HEK293T (cell line): ENCODE measurements at regions not wholly inside any gene's neighbourhood (a gene's known extent, or its start where the extent isn't known, plus 50 kb on each side); places are given as distances from the start of the nearest gene placed in this dataset.

Experiments used
- CTCF ChIA-PET: fragments of 350-600 bp; formaldehyde crosslinking; extraction: SDS; loops from one replicate; lab custom pipeline; 2021; ENCODE audit warnings: antibody characterized with exemption, inconsistent platforms; lab: Yijun Ruan, JAX
- POLR2A ChIA-PET: fragments of 350-600 bp; formaldehyde crosslinking; extraction: SDS; loops from one replicate; lab custom pipeline; 2020; ENCODE audit warnings: antibody characterized with exemption, inconsistent platforms; lab: Yijun Ruan, JAX
- DNase-seq: peaks from one replicate; pipeline ENCODE4 v3.0.0; 2012; ENCODE audit warnings: mixed read lengths; ENCODE audit errors: extremely low spot score
- ARNT ChIP-seq: fragments of 450-650 bp; IDR thresholded peaks from 2 replicates; pipeline ENCODE4 v1.6.1; 2017; ENCODE audit warnings: mild to moderate bottlenecking
- BHLHE40 ChIP-seq: fragments of 450-650 bp; IDR thresholded peaks from 2 replicates; pipeline ENCODE4 v1.6.1; 2016; ENCODE audit warnings: mild to moderate bottlenecking, moderate library complexity, borderline replicate concordance
- CTBP1 ChIP-seq: fragments of 450-650 bp; IDR thresholded peaks from 2 replicates; pipeline ENCODE4 v1.6.1; 2016; ENCODE audit warnings: borderline replicate concordance
- ELF4 ChIP-seq: fragments of 450-650 bp; IDR thresholded peaks from 2 replicates; pipeline ENCODE4 v1.6.1; 2017; ENCODE audit warnings: antibody characterized with exemption
- FOXA1 ChIP-seq: fragments of 450-650 bp; IDR thresholded peaks from 2 replicates; pipeline ENCODE4 v1.6.1; 2016; ENCODE audit warnings: mild to moderate bottlenecking
- FOXK2 ChIP-seq: fragments of 450-650 bp; IDR thresholded peaks from 2 replicates; pipeline ENCODE4 v1.6.1; 2016; ENCODE audit warnings: mild to moderate bottlenecking
- FOXM1 ChIP-seq: fragments of 450-650 bp; IDR thresholded peaks from 2 replicates; pipeline ENCODE4 v1.6.1; 2017; ENCODE audit warnings: mild to moderate bottlenecking, borderline replicate concordance
- HDGF ChIP-seq: fragments of 450-650 bp; IDR thresholded peaks from 2 replicates; pipeline ENCODE4 v1.6.1; 2017; ENCODE audit warnings: antibody characterized with exemption, borderline replicate concordance
- L3MBTL2 ChIP-seq: fragments of 450-650 bp; conservative IDR thresholded peaks from 2 replicates; pipeline ENCODE4 v1.6.1; 2016; ENCODE audit warnings: mild to moderate bottlenecking
- LEF1 ChIP-seq: fragments of 450-650 bp; IDR thresholded peaks from 2 replicates; pipeline ENCODE4 v1.6.1; 2017; ENCODE audit warnings: mild to moderate bottlenecking, borderline replicate concordance
- NFRKB ChIP-seq: fragments of 450-650 bp; IDR thresholded peaks from 2 replicates; pipeline ENCODE4 v1.6.1; 2016; ENCODE audit warnings: mild to moderate bottlenecking, moderate library complexity
- SP1 ChIP-seq: fragments of 450-650 bp; IDR thresholded peaks from 2 replicates; pipeline ENCODE4 v1.6.1; 2017
- SUZ12 ChIP-seq: fragments of 450-650 bp; IDR thresholded peaks from 2 replicates; pipeline ENCODE4 v1.6.1; 2016; ENCODE audit warnings: mild to moderate bottlenecking
- TARDBP ChIP-seq: fragments of 450-650 bp; IDR thresholded peaks from 2 replicates; pipeline ENCODE4 v1.6.1; 2016
- ZNF384 ChIP-seq: fragments of 450-650 bp; IDR thresholded peaks from 2 replicates; pipeline ENCODE4 v1.6.1; 2016
- TF ChIP-seq, protein P1 (sequence below): fragments of 450-650 bp; IDR thresholded peaks from 2 replicates; pipeline ENCODE4 v1.6.1; 2016

DNA sequence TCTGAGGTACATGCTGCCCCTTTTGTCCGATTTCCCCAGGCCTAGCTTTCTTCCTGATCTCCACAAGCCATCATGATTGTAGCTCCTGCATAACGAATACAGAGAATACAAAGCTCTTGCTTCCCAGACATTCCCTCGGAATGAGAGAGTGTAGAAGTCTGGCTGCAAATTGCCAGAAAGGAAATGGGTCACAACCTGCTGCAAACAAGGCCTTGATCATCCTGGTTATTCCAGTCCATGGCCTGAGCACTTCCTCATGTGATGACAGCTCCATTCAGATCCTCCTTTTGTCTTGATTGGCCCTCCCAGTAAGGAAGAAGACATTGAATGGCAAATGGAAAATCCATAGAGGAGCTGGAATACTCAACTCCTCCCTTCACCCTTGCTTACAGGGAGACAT lies 136.0 kb upstream of the ADRA1B start:
- ChIA-PET CTCF (interaction anchor here (0.6 kb wide), 1 partner anchor 265 kb away, joined by 4 read pairs; no protein-coding TSS in a partner anchor), POLR2A (no interaction called here)
- no peak for TF ChIP-seq SUZ12
- TF ChIP-seq HDGF: no peak
- TF ChIP-seq LEF1: no peak
- TF ChIP-seq FOXM1: no peak
- TF ChIP-seq FOXA1: no peak
- no peak for TF ChIP-seq ZNF384
- TF ChIP-seq CTBP1: no peak
- TF ChIP-seq NFRKB: no peak
- no peak for TF ChIP-seq BHLHE40
- no peak for TF ChIP-seq ARNT
- TF ChIP-seq TARDBP: no peak
- no peak for TF ChIP-seq SP1
- TF ChIP-seq, protein P1, sequence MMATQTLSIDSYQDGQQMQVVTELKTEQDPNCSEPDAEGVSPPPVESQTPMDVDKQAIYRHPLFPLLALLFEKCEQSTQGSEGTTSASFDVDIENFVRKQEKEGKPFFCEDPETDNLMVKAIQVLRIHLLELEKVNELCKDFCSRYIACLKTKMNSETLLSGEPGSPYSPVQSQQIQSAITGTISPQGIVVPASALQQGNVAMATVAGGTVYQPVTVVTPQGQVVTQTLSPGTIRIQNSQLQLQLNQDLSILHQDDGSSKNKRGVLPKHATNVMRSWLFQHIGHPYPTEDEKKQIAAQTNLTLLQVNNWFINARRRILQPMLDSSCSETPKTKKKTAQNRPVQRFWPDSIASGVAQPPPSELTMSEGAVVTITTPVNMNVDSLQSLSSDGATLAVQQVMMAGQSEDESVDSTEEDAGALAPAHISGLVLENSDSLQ: no peak
- no peak for TF ChIP-seq FOXK2
- DNase-seq: no peak

DNA sequence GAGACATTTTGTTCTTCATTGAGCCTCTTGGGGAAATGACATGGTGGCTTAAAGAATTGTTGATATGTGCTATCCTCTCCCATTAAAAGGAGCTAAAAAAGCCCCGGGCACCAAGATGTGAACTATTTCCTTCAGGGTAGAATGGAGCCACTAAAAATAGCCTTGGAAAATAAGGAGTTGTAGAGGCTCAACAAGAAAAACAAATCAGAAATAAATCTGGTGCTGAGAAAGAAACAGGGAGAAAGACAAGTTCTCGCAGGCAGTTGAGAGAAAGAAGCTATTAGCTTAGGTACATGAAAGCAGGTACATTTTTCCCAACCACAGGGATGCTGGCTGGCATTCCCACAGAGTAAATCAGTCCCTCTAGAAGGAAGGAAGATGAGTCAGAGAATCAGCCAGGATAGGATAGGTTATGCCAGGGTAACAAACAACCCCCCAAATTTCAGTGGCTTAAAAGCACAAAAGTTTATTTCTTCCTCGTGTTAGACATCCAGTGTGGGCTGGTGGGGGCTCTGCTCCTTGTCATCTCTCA lies 134.6 kb upstream of the ADRA1B start:
- ChIA-PET POLR2A (no interaction called here), CTCF (no interaction called here)
- TF ChIP-seq HDGF (no peak), CTBP1 (no peak), SUZ12 (no peak), NFRKB (no peak), ARNT (no peak), LEF1 (no peak), FOXM1 (no peak), L3MBTL2 (no peak), TARDBP (no peak), FOXK2 (no peak), FOXA1 (no peak), BHLHE40 (no peak), SP1 (no peak), ELF4 (no peak)
- TF ChIP-seq, protein P1: no peak
- no peak for DNase-seq

DNA sequence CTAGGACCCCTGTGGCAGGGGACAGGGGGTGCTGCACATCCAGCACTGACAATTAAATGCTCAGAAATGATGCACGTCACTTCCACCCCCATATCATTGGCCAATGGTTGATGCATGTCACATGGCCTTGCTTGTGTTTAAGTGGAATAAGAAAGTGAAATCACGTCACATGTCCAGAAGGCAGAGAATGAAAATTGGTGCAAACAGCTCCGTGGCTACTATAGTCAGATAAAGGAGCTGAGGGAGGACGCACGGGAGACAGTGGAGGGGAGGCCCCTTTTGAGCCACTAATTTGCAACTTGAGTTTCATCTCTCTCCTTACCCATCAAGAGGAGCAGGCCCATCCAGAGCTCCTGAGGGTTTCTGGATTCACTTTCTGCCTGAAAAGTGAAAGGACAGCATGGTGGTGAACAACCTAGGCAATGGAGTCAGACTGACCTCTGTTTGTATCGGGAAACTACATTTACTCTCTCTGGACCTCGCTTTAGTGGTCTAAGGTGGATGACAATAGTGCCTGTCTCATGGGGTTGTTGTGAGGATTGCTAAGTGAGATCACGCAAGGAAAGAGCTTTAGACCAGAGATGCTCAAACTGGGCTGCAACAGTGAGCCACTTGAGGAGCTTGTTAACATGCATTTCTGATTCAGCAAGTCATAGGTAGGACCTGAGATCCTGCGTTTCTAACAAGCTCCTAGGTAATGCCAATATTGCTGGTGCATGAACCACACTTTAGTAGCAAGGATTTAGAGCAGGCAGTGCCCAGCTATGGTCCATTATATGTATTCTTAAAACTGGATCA lies 133.9 kb upstream of the ADRA1B start:
- TF ChIP-seq CTBP1 (no peak), FOXK2 (no peak), SUZ12 (no peak), LEF1 (no peak), SP1 (no peak), ZNF384 (no peak), ARNT (no peak), ELF4 (no peak)
- ChIA-PET POLR2A (no interaction called here), CTCF (no interaction called here)
- no peak for DNase-seq

DNA sequence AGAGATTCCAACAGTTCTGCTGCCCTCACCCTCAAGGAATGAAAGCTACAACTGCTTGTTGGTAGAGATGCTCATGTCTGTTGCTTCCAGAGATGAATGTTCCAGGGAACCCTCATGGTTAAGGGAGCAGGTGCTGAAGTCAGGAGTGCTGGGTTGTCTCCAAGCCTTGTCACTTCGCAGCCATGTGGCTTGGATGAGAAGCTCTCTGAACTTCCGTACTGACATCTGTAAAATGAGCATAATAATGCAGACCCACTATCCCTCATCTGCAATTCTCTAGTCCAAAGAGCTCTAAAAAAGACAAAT lies 133.3 kb upstream of the ADRA1B start:
- DNase-seq: no peak
- POLR2A ChIA-PET: no interaction called here
- CTCF ChIA-PET: interaction anchor here (0.9 kb wide), 1 partner anchor 31 kb away, joined by 3 read pairs; no protein-coding TSS in a partner anchor
- TF ChIP-seq FOXK2 (no peak), TARDBP (no peak), SUZ12 (no peak)

DNA sequence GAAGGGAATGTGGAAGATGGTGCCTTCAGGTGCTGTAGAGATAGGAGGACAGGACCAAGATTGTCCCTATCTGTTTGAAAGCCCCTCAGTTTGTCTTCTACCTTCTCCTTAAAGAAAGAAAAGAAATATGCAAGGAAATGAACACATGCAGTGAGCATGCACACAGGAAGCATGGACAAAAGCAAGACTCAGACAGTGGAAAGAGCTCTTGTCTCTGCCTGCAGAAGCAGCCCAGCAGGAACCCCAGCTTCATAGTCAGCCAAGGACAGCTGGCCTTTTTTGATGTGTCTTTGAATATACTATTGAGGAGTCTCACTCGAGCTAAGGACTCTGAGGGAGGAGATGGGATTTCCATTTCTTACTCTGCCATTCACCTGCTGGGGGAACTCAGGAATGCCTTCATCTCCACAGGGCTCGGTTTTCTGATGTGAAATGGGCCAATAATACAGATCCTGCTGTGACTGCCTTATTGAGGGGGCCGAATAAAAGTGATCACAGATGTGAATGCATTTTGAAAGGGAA lies 132.5 kb upstream of the ADRA1B start:
- ChIA-PET CTCF (interaction anchor here (0.9 kb wide), 1 partner anchor 30 kb away, joined by 3 read pairs; no protein-coding TSS in a partner anchor), POLR2A (no interaction called here)
- TF ChIP-seq FOXK2: no peak
- no peak for TF ChIP-seq ARNT
- TF ChIP-seq CTBP1: no peak
- TF ChIP-seq HDGF: no peak
- TF ChIP-seq LEF1: no peak
- no peak for TF ChIP-seq TARDBP
- TF ChIP-seq SP1: no peak
- no peak for TF ChIP-seq L3MBTL2
- TF ChIP-seq FOXA1: no peak
- TF ChIP-seq SUZ12: no peak
- TF ChIP-seq, protein P1: no peak
- TF ChIP-seq NFRKB: no peak
- TF ChIP-seq BHLHE40: no peak
- no peak for TF ChIP-seq FOXM1
- DNase-seq: no peak

DNA sequence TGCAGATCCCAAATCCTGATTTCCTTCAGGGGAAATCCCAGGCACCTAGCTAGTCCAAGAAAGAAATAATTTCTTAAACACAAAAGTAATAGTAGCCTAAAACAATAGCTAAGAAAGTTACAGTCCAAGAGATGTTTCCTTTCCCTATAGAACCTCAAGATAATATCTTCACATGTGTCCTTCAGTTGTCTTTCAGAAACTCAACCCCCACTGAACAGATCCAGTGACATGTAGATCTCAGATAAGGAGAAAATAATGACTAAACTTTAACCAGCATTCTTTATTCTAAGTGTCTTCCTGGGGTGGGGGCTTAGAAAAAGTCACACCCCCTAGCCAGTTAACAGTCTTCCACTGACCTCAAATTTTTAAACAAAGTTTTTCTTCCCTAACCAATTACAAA lies 131.3 kb upstream of the ADRA1B start:
- ChIA-PET CTCF (no interaction called here), POLR2A (no interaction called here)
- TF ChIP-seq L3MBTL2 (no peak), FOXK2 (no peak), ARNT (no peak), CTBP1 (no peak), HDGF (no peak), TARDBP (no peak), SP1 (no peak), LEF1 (no peak), FOXA1 (no peak), ZNF384 (no peak)
- TF ChIP-seq, protein P1: no peak
- DNase-seq: no peak
